ENCODE measurements at regions not wholly inside any gene's neighbourhood (a gene's known extent, or its start where the extent isn't known, plus 50 kb on each side); places are given as distances from the start of the nearest gene placed in this dataset.

- no peak overlapping the region for H3K4me3 ChIP-seq
- H3K36me3 ChIP-seq = no peaks in the 10 kb centered on the region
- intact Hi-C loops (cut with DNase I) = no loop called here
- H3K4me1 ChIP-seq (ENCODE audit: insufficient read depth) = no peaks in the 10 kb centered on the region
- no peaks in the 10 kb centered on the region for H3K9me3 ChIP-seq
- WGBS, 3 donors = 47 to 63% (median 57%) methylated on average over 9 of the region's 9 CpGs
- no peak for DNase-seq
- TF ChIP-seq CTCF (IDR thresholded peaks at IDR 0.05) = no peak
- TF ChIP-seq POLR2A (IDR thresholded peaks at IDR 0.05) = no peak
- TF ChIP-seq EP300 (IDR thresholded peaks at IDR 0.05) = no peak
- H3K27me3 ChIP-seq = no peaks in the 10 kb centered on the region
- H3K27ac ChIP-seq = no peak overlapping the region
Measured at GRCh38 chr10:2476812-2477553, 590.4 kb upstream of the PFKP start.

- H3K4me1 ChIP-seq (ENCODE audit: insufficient read depth) = no peaks in the 10 kb centered on the region
- no peak overlapping the region for H3K27ac ChIP-seq
- no peak overlapping the region for H3K4me3 ChIP-seq
- no peaks in the 10 kb centered on the region for H3K27me3 ChIP-seq
- no peaks in the 10 kb centered on the region for H3K36me3 ChIP-seq
- no peaks in the 10 kb centered on the region for H3K9me3 ChIP-seq
- intact Hi-C loops (cut with DNase I) = no loop called here
- TF ChIP-seq CTCF (IDR thresholded peaks at IDR 0.05) = no peak
- no peak for TF ChIP-seq EP300 (IDR thresholded peaks at IDR 0.05)
- TF ChIP-seq POLR2A (IDR thresholded peaks at IDR 0.05) = no peak
- no peak for DNase-seq
- 64 to 72% (median 71%) methylated on average over 15 of the region's 15 CpGs for WGBS, 3 donors
Measured at GRCh38 chr10:2476218-2476811, 591.0 kb upstream of the PFKP start.

- TF ChIP-seq CTCF (IDR thresholded peaks at IDR 0.05) (no peak), EP300 (IDR thresholded peaks at IDR 0.05) (no peak), POLR2A (IDR thresholded peaks at IDR 0.05) (no peak)
- no peak overlapping the region for H3K27ac ChIP-seq
- no peaks in the 10 kb centered on the region for H3K4me1 ChIP-seq (ENCODE audit: insufficient read depth)
- intact Hi-C loops (cut with DNase I) = no loop called here
- H3K4me3 ChIP-seq = no peak overlapping the region
- no peaks in the 10 kb centered on the region for H3K36me3 ChIP-seq
- no peaks in the 10 kb centered on the region for H3K9me3 ChIP-seq
- H3K27me3 ChIP-seq = no peaks in the 10 kb centered on the region
- WGBS, 3 donors = 49 to 58% (median 57%) methylated on average over 6 of the region's 6 CpGs
- DNase-seq = no peak
Measured at GRCh38 chr10:2475711-2476217, 591.6 kb upstream of the PFKP start.

GRCh38 chr10:2471811-2472210, 595.5 kb upstream of the PFKP start:
- TF ChIP-seq POLR2A (IDR thresholded peaks at IDR 0.05) (no peak), CTCF (IDR thresholded peaks at IDR 0.05) (no peak), EP300 (IDR thresholded peaks at IDR 0.05) (no peak)
- no peaks in the 10 kb centered on the region for H3K4me1 ChIP-seq (ENCODE audit: insufficient read depth)
- no peaks in the 10 kb centered on the region for H3K36me3 ChIP-seq
- 85 to 91% (median 89%) methylated on average over 1 of the region's 1 CpG for WGBS, 3 donors
- no peak overlapping the region for H3K4me3 ChIP-seq
- no peak for DNase-seq
- H3K27ac ChIP-seq = no peak overlapping the region
- intact Hi-C loops (cut with DNase I) = no loop called here
- H3K9me3 ChIP-seq = no peaks in the 10 kb centered on the region
- no peaks in the 10 kb centered on the region for H3K27me3 ChIP-seq
